Panc1 (cell line): ENCODE measurements at regions not wholly inside any gene's neighbourhood (a gene's known extent, or its start where the extent isn't known, plus 50 kb on each side); places are given as distances from the start of the nearest gene placed in this dataset.

ENCODE experiments used
- ATAC-seq: fragments of 200-7000 bp; cut with Tn5 transposase; 2 replicates; pipeline ENCODE4 v1.9.1; 2020; ENCODE audit warnings: mild to moderate bottlenecking, moderate library complexity
- BruUV-seq: library from RNA; stranded (reverse); fragments of 400-500 nt; replicated peaks from 2 replicates; lab custom pipeline; 2021; lab: Mats Ljungman, UMichigan
- CTCF ChIA-PET: fragments of 300-600 bp; sonication (Branson Sonifier 250); formaldehyde crosslinking; loops from one replicate; lab custom pipeline; 2022; ENCODE audit warnings: antibody characterized with exemption; lab: Charles Lee
- POLR2A ChIA-PET: fragments of 300-600 bp; sonication (Branson Sonifier 250); formaldehyde crosslinking; loops from one replicate; lab custom pipeline; 2022; ENCODE audit warnings: antibody characterized with exemption; lab: Charles Lee
- DNase-seq: peaks from one replicate; pipeline ENCODE4 v3.0.0-alpha.2; 2010; ENCODE audit warnings: low read depth, low spot score
- H3K27ac ChIP-seq: 2 replicates; pipeline ENCODE4 v1.5.1; 2011; ENCODE audit warnings: mild to moderate bottlenecking, low read length, inconsistent platforms
- H3K27me3 ChIP-seq: fragments of 200-500 bp; sonication (Bioruptor generic); 2 replicates; pipeline ENCODE4 v1.6.0; 2014; ENCODE audit warnings: low read length, inconsistent platforms; ENCODE audit not compliant: control insufficient read depth, insufficient read depth
- H3K36me3 ChIP-seq: fragments of 200-500 bp; sonication (Bioruptor generic); 2 replicates; pipeline ENCODE4 v1.5.1; 2014; ENCODE audit warnings: inconsistent platforms, mild to moderate bottlenecking, low read length, moderate library complexity; ENCODE audit not compliant: control insufficient read depth, insufficient read depth
- H3K4me1 ChIP-seq: 2 replicates; pipeline ENCODE4 v1.5.1; 2011; ENCODE audit warnings: inconsistent platforms, mild to moderate bottlenecking, low read length, moderate library complexity; ENCODE audit not compliant: control insufficient read depth, insufficient read depth
- H3K4me3 ChIP-seq, 2 experiments: 2 replicates each; pipeline ENCODE4 v1.5.1; 2011 to 2012; ENCODE audit warnings: low read depth in 2 of 2, low read length in 2 of 2, mild to moderate bottlenecking in 2 of 2, inconsistent platforms in 1 of 2, moderate library complexity in 1 of 2
- H3K9me3 ChIP-seq: fragments of 200-500 bp; sonication (Bioruptor generic); 2 replicates; pipeline ENCODE4 v1.5.1; 2014; ENCODE audit warnings: low read depth, mild to moderate bottlenecking, inconsistent platforms, low read length, moderate library complexity; ENCODE audit not compliant: control insufficient read depth, insufficient read depth
- POLR2AphosphoS5 ChIP-seq: IDR thresholded peaks from 2 replicates; pipeline ENCODE4 v1.6.1; 2012; ENCODE audit warnings: mild to moderate bottlenecking, low read depth, low read length, moderate library complexity
- SIN3A ChIP-seq: IDR thresholded peaks from 2 replicates; pipeline ENCODE4 v1.6.1; 2012; ENCODE audit warnings: low read depth, mild to moderate bottlenecking, low read length, moderate library complexity, borderline replicate concordance; ENCODE audit not compliant: insufficient read depth
- TCF7L2 ChIP-seq: IDR thresholded peaks from 2 replicates; pipeline ENCODE4 v1.6.1; 2011; ENCODE audit warnings: mild to moderate bottlenecking, low read depth, low read length, inconsistent platforms
- in situ Hi-C: cut with HindIII; loops from 2 replicates; pipeline ENCODE4 v1.10.0; 2016; ENCODE audit warnings: low sequenced_read_pairs, low pct_unique_long_range_greater_than_20kb
- intact Hi-C: fragments of 100-400 bp; cut with micrococcal nuclease; formaldehyde crosslinking; loops from one replicate; pipeline ENCODE4 v1.10.0; 2022; ENCODE audit not compliant: unreplicated experiment
- TF ChIP-seq, protein P1 (sequence below): fragments of 450-650 bp; IDR thresholded peaks from 2 replicates; pipeline ENCODE4 v1.5.1; 2017; ENCODE audit warnings: mild to moderate bottlenecking
- TF ChIP-seq, protein P2 (sequence below), 2 experiments: IDR thresholded peaks; 2 replicates each; pipeline ENCODE4 v1.6.1; 2011 to 2012; ENCODE audit warnings: low read depth in 2 of 2, control low read depth in 1 of 2, low read length in 1 of 2, mild to moderate bottlenecking in 1 of 2, moderate library complexity in 1 of 2; ENCODE audit not compliant: insufficient read depth in 1 of 2

DNA sequence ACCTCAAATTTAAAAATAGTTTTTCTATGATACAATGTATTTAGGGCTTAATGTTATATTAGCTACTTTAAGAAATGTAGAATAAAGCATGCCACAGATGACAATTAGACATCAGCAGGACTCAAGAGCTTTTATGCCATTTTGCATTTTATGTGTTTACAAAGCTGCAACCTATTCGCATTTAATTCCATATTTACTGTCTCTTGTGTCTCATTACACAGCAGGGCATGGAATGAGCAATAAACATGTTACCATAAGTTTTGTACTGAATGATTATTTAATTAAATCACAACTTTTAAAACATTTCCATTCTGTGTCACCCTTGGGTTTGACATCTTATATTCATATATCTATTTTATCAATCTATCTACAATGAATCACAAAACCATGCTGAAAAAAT lies 1756.9 kb downstream of the PCDH9 start:
- POLR2A ChIA-PET, result no interaction called here
- no TSS peak for BruUV-seq
- intact Hi-C loops, result no loop called here

DNA sequence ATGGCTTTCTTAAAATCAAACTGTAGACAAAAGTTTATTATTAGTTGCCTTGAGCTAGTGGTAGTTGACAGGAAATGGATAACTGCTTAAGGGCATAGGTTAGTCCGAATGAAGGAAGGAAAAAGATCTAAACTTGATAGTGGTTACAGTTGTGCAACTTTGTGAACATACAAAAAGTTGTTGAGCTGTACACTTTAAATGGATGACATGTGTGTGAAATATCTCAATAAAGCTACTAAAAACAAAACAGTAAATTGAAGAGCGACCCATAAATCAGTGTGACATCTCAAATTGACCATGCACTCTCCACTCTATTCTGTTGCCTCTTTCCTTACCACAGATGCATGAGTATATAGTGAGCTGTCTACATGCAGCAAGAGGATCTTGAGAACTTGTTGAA lies 1757.8 kb downstream of the PCDH9 start:
- no peaks in the 10 kb centered on the region for H3K9me3 ChIP-seq
- intact Hi-C loops, result no loop called here
- CTCF ChIA-PET, result no interaction called here

More for the DNA sequence above, 1756.9 kb downstream of the PCDH9 start:
- ATAC-seq, result no peak
- TF ChIP-seq, protein P1, sequence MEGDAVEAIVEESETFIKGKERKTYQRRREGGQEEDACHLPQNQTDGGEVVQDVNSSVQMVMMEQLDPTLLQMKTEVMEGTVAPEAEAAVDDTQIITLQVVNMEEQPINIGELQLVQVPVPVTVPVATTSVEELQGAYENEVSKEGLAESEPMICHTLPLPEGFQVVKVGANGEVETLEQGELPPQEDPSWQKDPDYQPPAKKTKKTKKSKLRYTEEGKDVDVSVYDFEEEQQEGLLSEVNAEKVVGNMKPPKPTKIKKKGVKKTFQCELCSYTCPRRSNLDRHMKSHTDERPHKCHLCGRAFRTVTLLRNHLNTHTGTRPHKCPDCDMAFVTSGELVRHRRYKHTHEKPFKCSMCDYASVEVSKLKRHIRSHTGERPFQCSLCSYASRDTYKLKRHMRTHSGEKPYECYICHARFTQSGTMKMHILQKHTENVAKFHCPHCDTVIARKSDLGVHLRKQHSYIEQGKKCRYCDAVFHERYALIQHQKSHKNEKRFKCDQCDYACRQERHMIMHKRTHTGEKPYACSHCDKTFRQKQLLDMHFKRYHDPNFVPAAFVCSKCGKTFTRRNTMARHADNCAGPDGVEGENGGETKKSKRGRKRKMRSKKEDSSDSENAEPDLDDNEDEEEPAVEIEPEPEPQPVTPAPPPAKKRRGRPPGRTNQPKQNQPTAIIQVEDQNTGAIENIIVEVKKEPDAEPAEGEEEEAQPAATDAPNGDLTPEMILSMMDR, result no peak
- TF ChIP-seq TCF7L2 (no peak), POLR2AphosphoS5 (no peak), SIN3A (no peak)
- TF ChIP-seq, protein P2, sequence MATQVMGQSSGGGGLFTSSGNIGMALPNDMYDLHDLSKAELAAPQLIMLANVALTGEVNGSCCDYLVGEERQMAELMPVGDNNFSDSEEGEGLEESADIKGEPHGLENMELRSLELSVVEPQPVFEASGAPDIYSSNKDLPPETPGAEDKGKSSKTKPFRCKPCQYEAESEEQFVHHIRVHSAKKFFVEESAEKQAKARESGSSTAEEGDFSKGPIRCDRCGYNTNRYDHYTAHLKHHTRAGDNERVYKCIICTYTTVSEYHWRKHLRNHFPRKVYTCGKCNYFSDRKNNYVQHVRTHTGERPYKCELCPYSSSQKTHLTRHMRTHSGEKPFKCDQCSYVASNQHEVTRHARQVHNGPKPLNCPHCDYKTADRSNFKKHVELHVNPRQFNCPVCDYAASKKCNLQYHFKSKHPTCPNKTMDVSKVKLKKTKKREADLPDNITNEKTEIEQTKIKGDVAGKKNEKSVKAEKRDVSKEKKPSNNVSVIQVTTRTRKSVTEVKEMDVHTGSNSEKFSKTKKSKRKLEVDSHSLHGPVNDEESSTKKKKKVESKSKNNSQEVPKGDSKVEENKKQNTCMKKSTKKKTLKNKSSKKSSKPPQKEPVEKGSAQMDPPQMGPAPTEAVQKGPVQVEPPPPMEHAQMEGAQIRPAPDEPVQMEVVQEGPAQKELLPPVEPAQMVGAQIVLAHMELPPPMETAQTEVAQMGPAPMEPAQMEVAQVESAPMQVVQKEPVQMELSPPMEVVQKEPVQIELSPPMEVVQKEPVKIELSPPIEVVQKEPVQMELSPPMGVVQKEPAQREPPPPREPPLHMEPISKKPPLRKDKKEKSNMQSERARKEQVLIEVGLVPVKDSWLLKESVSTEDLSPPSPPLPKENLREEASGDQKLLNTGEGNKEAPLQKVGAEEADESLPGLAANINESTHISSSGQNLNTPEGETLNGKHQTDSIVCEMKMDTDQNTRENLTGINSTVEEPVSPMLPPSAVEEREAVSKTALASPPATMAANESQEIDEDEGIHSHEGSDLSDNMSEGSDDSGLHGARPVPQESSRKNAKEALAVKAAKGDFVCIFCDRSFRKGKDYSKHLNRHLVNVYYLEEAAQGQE (IDR thresholded peaks at IDR 0.05; ENCODE audit: insufficient read depth in 1 of 2, low read depth in 2 of 2, low read length in 1 of 2), result no peak
- no peaks in the 10 kb centered on the region; the same call in 1 of the 2 replicates for H3K4me1 ChIP-seq
- in situ Hi-C loops, result no loop called here
- no peak overlapping the region for H3K4me3 ChIP-seq
- no peaks in the 10 kb centered on the region for H3K36me3 ChIP-seq
- H3K27me3 ChIP-seq, result no peaks in the 10 kb centered on the region
- CTCF ChIA-PET, result no interaction called here
- DNase-seq, result no peak
- H3K27ac ChIP-seq, result no peak overlapping the region
- H3K9me3 ChIP-seq, result no peaks in the 10 kb centered on the region

More for the DNA sequence above, 1757.8 kb downstream of the PCDH9 start:
- in situ Hi-C loops, result no loop called here
- no peak overlapping the region for H3K4me3 ChIP-seq
- no peaks in the 10 kb centered on the region for H3K36me3 ChIP-seq
- no TSS peak for BruUV-seq
- POLR2A ChIA-PET, result no interaction called here
- ATAC-seq (no peak), DNase-seq (no peak)
- no peaks in the 10 kb centered on the region; the same call in 1 of the 2 replicates for H3K4me1 ChIP-seq
- H3K27me3 ChIP-seq, result no peaks in the 10 kb centered on the region
- TF ChIP-seq TCF7L2, result no peak
- TF ChIP-seq SIN3A, result no peak
- TF ChIP-seq, protein P1, result no peak
- no peak for TF ChIP-seq POLR2AphosphoS5
- TF ChIP-seq, protein P2 (IDR thresholded peaks at IDR 0.05; ENCODE audit: insufficient read depth in 1 of 2, low read depth in 2 of 2, low read length in 1 of 2), result no peak
- H3K27ac ChIP-seq, result no peak overlapping the region
